ENCODE measurements at regions not wholly inside any gene's neighbourhood (a gene's known extent, or its start where the extent isn't known, plus 50 kb on each side); places are given as distances from the start of the nearest gene placed in this dataset.

GRCh38 chr2:111705711-111706336, 178.2 kb downstream of the ANAPC1 start:
- Mint-ChIP-seq H3K36me3 (ENCODE audit: low read depth) (no peaks in the 10 kb centered on the region), H3K4me3 (peak overlapping the region; percentile 5), H3K27ac (peak overlapping the region; percentile 45), H3K9me3 (no peaks in the 10 kb centered on the region), H3K27me3 (peaks cover 22% of the 10 kb centered on the region), H3K4me1 (ENCODE audit: low read depth) (peaks cover 47% of the 10 kb centered on the region)

DNA sequence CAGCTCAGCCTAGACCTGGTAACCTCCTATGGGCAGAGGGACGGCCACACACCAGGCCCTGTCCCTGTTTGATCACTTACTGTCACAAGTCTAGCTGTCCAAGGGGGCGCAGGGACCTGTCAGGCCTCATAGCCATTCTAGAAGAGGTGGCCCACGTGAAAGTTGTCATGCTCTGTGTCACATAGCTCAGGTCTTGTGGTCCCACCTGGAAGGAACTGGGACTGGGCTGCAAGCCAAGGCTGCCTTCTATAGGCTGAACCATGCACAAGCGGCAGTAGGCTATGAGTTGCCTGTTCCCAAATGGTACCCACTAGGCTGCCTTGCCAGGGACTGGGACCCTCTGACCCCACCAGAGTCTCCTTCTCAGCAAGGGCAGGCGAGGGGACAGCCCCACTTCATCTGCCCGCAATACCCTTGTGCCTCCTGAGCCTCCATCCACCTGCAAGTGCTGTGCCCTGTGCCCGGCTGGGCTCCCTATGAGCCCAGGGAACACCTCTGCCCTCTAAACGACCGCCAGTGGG, 177.5 kb downstream of the ANAPC1 start:
- no peak overlapping the region for H3K27ac Mint-ChIP-seq
- H3K4me1 Mint-ChIP-seq (ENCODE audit: low read depth) = peaks cover 45% of the 10 kb centered on the region
- H3K36me3 Mint-ChIP-seq (ENCODE audit: low read depth) = no peaks in the 10 kb centered on the region
- H3K9me3 Mint-ChIP-seq = no peaks in the 10 kb centered on the region
- peaks cover 27% of the 10 kb centered on the region for H3K27me3 Mint-ChIP-seq
- H3K4me3 Mint-ChIP-seq = no peak overlapping the region

DNA sequence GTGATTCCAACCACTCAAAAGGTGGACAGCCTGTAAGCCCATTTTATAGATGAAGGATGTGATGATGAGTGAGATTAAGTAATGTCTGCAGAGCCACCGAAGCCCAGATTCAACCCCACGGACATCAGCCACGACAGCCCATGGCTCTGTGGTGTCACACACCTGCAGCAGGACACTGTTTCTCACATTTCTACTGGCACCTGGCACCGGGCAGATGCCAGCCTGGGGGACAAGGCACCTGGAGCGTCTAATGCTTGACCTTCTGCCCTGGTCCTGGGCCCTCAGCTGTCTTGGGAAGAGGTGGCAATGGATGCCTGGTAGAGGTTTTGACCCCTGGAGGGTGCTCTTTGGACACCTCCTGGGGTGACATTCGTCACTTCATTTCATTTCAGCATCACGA, 176.3 kb downstream of the ANAPC1 start:
- Mint-ChIP-seq H3K4me1 (ENCODE audit: low read depth) (peaks cover 33% of the 10 kb centered on the region), H3K27me3 (peaks cover 24% of the 10 kb centered on the region), H3K27ac (no peak overlapping the region), H3K9me3 (no peaks in the 10 kb centered on the region), H3K36me3 (ENCODE audit: low read depth) (no peaks in the 10 kb centered on the region), H3K4me3 (no peak overlapping the region)

GRCh38 chr2:111708476-111709180, 175.4 kb downstream of the ANAPC1 start:
- H3K4me3 Mint-ChIP-seq = no peak overlapping the region
- H3K36me3 Mint-ChIP-seq (ENCODE audit: low read depth) = no peaks in the 10 kb centered on the region
- no peaks in the 10 kb centered on the region for H3K9me3 Mint-ChIP-seq
- H3K4me1 Mint-ChIP-seq (ENCODE audit: low read depth) = peaks cover 28% of the 10 kb centered on the region
- H3K27ac Mint-ChIP-seq = no peak overlapping the region
- peaks cover 21% of the 10 kb centered on the region for H3K27me3 Mint-ChIP-seq

- Mint-ChIP-seq H3K9me3 (no peaks in the 10 kb centered on the region), H3K27me3 (peaks cover 21% of the 10 kb centered on the region), H3K4me3 (no peak overlapping the region), H3K4me1 (ENCODE audit: low read depth) (peaks cover 23% of the 10 kb centered on the region), H3K27ac (no peak overlapping the region), H3K36me3 (ENCODE audit: low read depth) (no peaks in the 10 kb centered on the region)
Observed at GRCh38 chr2:111709321-111709720, 174.7 kb downstream of the ANAPC1 start.

DNA sequence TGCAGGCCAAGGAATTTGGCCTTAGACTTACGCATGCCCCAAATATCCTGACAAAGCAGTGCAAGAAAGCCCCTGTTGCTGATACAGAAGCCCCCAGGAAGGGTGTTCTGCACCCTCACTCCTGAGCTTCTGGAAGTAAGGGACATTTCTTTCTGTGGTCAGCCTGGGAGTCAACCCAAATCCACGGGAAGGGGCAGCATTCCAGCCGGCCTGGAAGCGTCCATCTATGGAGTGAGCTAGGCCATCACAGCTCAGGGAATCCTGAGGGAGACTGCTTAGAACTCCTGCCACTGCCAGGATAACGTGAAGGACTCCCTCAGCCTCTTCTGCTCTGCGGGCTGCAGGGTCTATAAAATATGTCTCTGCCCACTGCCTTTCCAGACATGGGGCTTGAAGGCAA, 173.9 kb downstream of the ANAPC1 start:
- peaks cover 21% of the 10 kb centered on the region for H3K27me3 Mint-ChIP-seq

DNA sequence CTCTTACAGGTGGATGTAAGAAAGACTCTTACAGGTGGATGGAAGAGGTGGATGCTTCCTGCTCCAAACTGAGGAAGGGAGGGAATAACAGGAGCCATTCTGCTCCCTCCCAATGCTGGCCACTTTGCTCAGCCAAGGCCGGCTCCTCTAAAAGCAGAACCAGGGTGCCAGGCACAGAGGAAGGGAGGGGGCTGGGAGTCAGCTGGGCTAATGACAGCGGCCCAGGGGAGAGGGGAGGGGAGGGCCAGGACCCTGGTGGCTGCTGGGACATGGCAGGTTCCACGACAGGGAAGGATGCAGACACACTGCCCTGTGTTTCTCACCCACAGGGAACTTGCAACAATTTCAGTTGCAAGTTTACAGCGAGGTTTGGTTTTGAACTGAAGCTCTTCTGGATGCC, 173.4 kb downstream of the ANAPC1 start:
- no peak overlapping the region for H3K27ac Mint-ChIP-seq
- H3K4me1 Mint-ChIP-seq (ENCODE audit: low read depth) = peaks cover 12% of the 10 kb centered on the region
- H3K36me3 Mint-ChIP-seq (ENCODE audit: low read depth) = no peaks in the 10 kb centered on the region
- no peak overlapping the region for H3K4me3 Mint-ChIP-seq
- H3K27me3 Mint-ChIP-seq = peaks cover 21% of the 10 kb centered on the region
- no peaks in the 10 kb centered on the region for H3K9me3 Mint-ChIP-seq

More for the DNA sequence above, 173.9 kb downstream of the ANAPC1 start:
- Mint-ChIP-seq H3K36me3 (ENCODE audit: low read depth) (no peaks in the 10 kb centered on the region), H3K4me3 (no peak overlapping the region), H3K4me1 (ENCODE audit: low read depth) (peaks cover 18% of the 10 kb centered on the region), H3K9me3 (no peaks in the 10 kb centered on the region), H3K27ac (no peak overlapping the region)

- Mint-ChIP-seq H3K27me3 (peaks cover 21% of the 10 kb centered on the region), H3K36me3 (ENCODE audit: low read depth) (no peaks in the 10 kb centered on the region), H3K27ac (no peak overlapping the region), H3K4me1 (ENCODE audit: low read depth) (peaks cover 6% of the 10 kb centered on the region), H3K4me3 (no peak overlapping the region), H3K9me3 (no peaks in the 10 kb centered on the region)
Observed at GRCh38 chr2:111711270-111711669, 172.7 kb downstream of the ANAPC1 start.

DNA sequence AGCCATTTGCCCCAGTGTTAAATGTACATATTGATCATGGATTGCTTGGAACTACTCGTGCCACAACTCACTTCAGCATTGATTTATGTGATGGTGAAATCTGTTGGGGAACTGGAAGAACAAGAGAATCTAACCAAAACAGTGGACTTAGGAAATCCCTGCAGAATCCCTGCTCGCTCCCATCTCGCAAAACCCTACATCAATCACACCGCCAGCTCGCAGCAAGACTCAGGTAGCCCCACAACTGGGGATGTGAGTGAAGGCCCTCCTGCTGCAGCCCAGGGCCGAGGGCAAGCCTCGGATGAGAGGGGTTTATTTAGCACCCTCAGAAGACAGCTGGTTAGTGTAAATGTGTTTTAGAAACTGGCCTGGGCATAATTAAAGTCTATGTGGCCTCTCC, 171.6 kb downstream of the ANAPC1 start:
- peaks cover 21% of the 10 kb centered on the region for H3K27me3 Mint-ChIP-seq
- H3K4me1 Mint-ChIP-seq (ENCODE audit: low read depth) = no peaks in the 10 kb centered on the region
- H3K4me3 Mint-ChIP-seq = no peak overlapping the region
- no peaks in the 10 kb centered on the region for H3K9me3 Mint-ChIP-seq
- no peaks in the 10 kb centered on the region for H3K36me3 Mint-ChIP-seq (ENCODE audit: low read depth)
- no peak overlapping the region for H3K27ac Mint-ChIP-seq

DNA sequence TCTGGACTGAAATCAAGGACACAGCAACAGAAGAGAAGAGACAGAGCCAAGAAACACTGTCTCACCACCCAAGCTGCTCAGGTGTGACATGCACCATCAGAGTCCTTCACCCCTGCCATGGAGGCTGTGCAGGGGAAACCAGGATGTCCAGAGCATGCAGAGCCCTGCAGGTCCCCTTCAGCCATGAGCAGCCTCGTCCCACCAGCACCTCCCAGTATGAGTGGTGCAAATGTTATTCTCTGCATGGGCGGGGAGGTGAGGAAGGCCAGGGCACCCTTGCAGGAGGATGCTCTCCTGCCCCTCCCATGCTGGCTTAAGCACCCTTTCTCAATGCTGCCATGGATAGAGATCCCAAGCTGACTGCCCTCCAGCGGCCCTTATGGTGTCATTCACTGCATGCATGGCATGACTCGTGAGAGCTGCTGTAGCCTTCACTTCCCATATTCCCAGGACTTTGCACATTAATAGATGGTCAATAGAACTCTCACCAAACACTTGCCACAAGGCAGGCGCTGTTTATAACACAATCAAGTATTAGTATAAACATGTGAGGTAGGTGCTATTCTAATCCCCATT, 171.0 kb downstream of the ANAPC1 start:
- Mint-ChIP-seq H3K27me3 (peaks cover 21% of the 10 kb centered on the region), H3K4me1 (ENCODE audit: low read depth) (no peaks in the 10 kb centered on the region), H3K9me3 (no peaks in the 10 kb centered on the region), H3K36me3 (ENCODE audit: low read depth) (no peaks in the 10 kb centered on the region), H3K4me3 (no peak overlapping the region), H3K27ac (no peak overlapping the region)

GRCh38 chr2:111715987-111716904, 167.7 kb downstream of the ANAPC1 start:
- no peaks in the 10 kb centered on the region for H3K9me3 Mint-ChIP-seq
- peaks cover 9% of the 10 kb centered on the region for H3K27me3 Mint-ChIP-seq
- no peaks in the 10 kb centered on the region for H3K36me3 Mint-ChIP-seq (ENCODE audit: low read depth)
- H3K4me3 Mint-ChIP-seq = no peak overlapping the region
- no peak overlapping the region for H3K27ac Mint-ChIP-seq
- H3K4me1 Mint-ChIP-seq (ENCODE audit: low read depth) = peaks cover 4% of the 10 kb centered on the region

- no peaks in the 10 kb centered on the region for H3K9me3 Mint-ChIP-seq
- no peak overlapping the region for H3K4me3 Mint-ChIP-seq
- no peaks in the 10 kb centered on the region for H3K36me3 Mint-ChIP-seq (ENCODE audit: low read depth)
- peaks cover 4% of the 10 kb centered on the region for H3K4me1 Mint-ChIP-seq (ENCODE audit: low read depth)
- H3K27ac Mint-ChIP-seq = no peak overlapping the region
- H3K27me3 Mint-ChIP-seq = peaks cover 1% of the 10 kb centered on the region
Observed at GRCh38 chr2:111716905-111717775, 166.9 kb downstream of the ANAPC1 start.
